Tibial nerve (tissue), 4 donors: ENCODE measurements at regions not wholly inside any gene's neighbourhood (a gene's known extent, or its start where the extent isn't known, plus 50 kb on each side); places are given as distances from the start of the nearest gene placed in this dataset.

Experiments used
- EP300 ChIP-seq, 2 donors: sonication (generic); formaldehyde crosslinking; IDR thresholded peaks; one replicate each; pipeline ENCODE4 v1.6.1; 2017; ENCODE audit warnings: antibody characterized with exemption in 2 of 2, mild to moderate bottlenecking in 1 of 2
- TF ChIP-seq, protein P1 (sequence below), 5 experiments: fragments of 200-600 bp in 3 of 5; fragments of 450-650 bp in 2 of 5; sonication (generic) in 3 of 5; IDR thresholded peaks; one replicate each; pipeline ENCODE4 v1.5.1; 2016 to 2019; ENCODE audit warnings: antibody characterized with exemption in 5 of 5, mild to moderate bottlenecking in 3 of 5, moderate library complexity in 2 of 5

DNA sequence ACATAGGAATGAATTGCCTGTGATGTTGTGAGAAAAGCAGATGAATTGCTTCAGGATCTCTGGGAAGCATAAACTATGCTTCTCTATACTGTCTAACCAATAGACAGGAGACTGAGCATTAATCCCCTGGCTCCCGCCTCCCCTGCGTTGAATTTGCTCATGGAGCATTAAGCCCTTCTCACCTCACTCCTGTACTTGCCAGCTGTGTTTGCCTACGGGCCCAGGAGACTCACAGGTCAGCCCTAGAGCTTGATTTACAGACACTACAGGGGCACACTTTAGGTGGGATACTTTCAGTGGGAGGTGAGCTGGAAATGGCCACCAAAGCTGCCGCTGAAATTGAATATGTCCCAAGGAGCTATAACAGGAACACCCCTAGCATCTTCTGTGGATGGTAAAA, 418.7 kb downstream of the CBLN4 start:
- TF ChIP-seq, protein P1, sequence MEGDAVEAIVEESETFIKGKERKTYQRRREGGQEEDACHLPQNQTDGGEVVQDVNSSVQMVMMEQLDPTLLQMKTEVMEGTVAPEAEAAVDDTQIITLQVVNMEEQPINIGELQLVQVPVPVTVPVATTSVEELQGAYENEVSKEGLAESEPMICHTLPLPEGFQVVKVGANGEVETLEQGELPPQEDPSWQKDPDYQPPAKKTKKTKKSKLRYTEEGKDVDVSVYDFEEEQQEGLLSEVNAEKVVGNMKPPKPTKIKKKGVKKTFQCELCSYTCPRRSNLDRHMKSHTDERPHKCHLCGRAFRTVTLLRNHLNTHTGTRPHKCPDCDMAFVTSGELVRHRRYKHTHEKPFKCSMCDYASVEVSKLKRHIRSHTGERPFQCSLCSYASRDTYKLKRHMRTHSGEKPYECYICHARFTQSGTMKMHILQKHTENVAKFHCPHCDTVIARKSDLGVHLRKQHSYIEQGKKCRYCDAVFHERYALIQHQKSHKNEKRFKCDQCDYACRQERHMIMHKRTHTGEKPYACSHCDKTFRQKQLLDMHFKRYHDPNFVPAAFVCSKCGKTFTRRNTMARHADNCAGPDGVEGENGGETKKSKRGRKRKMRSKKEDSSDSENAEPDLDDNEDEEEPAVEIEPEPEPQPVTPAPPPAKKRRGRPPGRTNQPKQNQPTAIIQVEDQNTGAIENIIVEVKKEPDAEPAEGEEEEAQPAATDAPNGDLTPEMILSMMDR (IDR thresholded peaks at IDR 0.05), result no peak
- TF ChIP-seq EP300 (IDR thresholded peaks at IDR 0.05), result no peak
